ENCODE measurements at regions not wholly inside any gene's neighbourhood (a gene's known extent, or its start where the extent isn't known, plus 50 kb on each side); places are given as distances from the start of the nearest gene placed in this dataset.

- TF ChIP-seq EZH2 (IDR thresholded peaks at IDR 0.05; ENCODE audit: insufficient read depth, poor library complexity, severe bottlenecking): no peak
- TF ChIP-seq EZH2phosphoT487 (IDR thresholded peaks at IDR 0.05; ENCODE audit: insufficient read depth, low read depth): no peak
These were observed 327.2 kb downstream of the SATB2 start for GRCh38 chr2:199130501-199130900.
